A673 (cell line): ENCODE measurements at regions not wholly inside any gene's neighbourhood (a gene's known extent, or its start where the extent isn't known, plus 50 kb on each side); places are given as distances from the start of the nearest gene placed in this dataset.

ENCODE experiments used
- CTCF ChIP-seq: fragments of 300-800, 200-600 bp; sonication (generic); conservative IDR thresholded peaks from 2 replicates; pipeline ENCODE4 v1.5.1; 2017; ENCODE audit warnings: low read depth, mild to moderate bottlenecking, antibody characterized with exemption, low read length, moderate library complexity, mixed read lengths
- EZH2 ChIP-seq: fragments of 200-600 bp; sonication (generic); IDR thresholded peaks from 2 replicates; pipeline ENCODE4 v1.6.1; 2017; ENCODE audit warnings: borderline replicate concordance, low read depth, mild to moderate bottlenecking, mixed read lengths, antibody characterized with exemption, low read length; ENCODE audit not compliant: poor library complexity, severe bottlenecking

DNA sequence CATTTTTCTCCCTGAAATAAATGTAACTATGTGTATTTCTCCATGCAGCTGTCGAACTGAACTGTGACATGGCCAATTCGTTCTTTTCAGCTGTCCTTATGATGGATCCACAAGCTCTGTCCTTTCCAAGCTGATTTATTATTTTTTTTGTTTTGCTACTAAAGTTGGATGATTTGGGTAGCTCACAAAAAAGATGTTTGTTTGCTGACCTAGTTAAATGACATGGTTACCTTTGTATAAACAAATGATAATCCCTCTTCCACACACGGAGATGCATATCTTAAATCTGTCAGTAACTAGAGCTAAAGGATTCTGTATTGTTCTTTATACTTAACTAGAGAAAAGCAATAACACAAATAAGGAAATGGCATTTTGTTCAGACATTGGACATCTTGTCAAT, 884.3 kb upstream of the PCDH20 start:
- no peak for TF ChIP-seq CTCF
- TF ChIP-seq EZH2: no peak
